ENCODE measurements at regions not wholly inside any gene's neighbourhood (a gene's known extent, or its start where the extent isn't known, plus 50 kb on each side); places are given as distances from the start of the nearest gene placed in this dataset.

- WGBS (ENCODE audit: insufficient coverage): 94% methylated on average over 16 of the region's 17 CpGs
- H3K4me2 ChIP-seq (replicated peaks; ENCODE audit: extremely low read depth, low read length, poor library complexity, severe bottlenecking): no peak overlapping the region
These were observed 117.7 kb upstream of the MBL2 start for GRCh38 chr10:52890281-52890680.

DNA sequence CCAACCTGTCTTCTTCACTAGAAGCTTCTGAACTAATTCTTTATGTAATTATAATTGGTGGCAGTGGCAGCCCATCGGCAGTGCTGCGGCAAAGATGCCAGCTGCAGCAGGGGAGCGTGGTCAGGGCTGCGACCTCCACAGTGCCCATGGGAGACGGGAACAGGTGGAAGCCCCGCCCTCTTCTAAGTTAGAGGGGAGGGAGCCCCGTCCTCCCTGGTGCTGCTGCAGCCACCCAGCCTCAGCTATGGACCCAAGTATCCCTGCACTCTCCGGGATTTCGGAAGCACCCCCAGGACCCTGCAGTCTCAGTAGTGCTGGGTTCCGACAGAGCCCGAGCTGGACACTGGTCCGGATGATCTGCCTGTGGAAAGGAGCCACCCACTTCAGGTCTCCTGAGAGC, 117.0 kb upstream of the MBL2 start:
- 86% methylated on average over 9 of the region's 12 CpGs for WGBS (ENCODE audit: insufficient coverage)
- Histone ChIP-seq H3K9me3 (replicated peaks in 1 of 2; ENCODE audit: control insufficient read depth in 1 of 2, insufficient read depth in 1 of 2, low read length in 2 of 2) (no peaks in the 10 kb centered on the region), H2AFZ (ENCODE audit: insufficient read depth, low read depth, low read length, poor library complexity, severe bottlenecking) (no peak overlapping the region), H3K27ac (ENCODE audit: low read depth in 1 of 2, low read length in 2 of 2) (no peak overlapping the region), H3K4me2 (replicated peaks; ENCODE audit: extremely low read depth, low read length, poor library complexity, severe bottlenecking) (no peak overlapping the region), H3K4me1 (ENCODE audit: control insufficient read depth in 1 of 2, insufficient read depth in 2 of 2, low read length in 2 of 2) (no peaks in the 10 kb centered on the region), H3K9ac (ENCODE audit: insufficient read depth, low read length, poor library complexity, severe bottlenecking) (no peak overlapping the region), H3K79me2 (ENCODE audit: insufficient read depth, low read length) (no peaks in the 10 kb centered on the region), H3K36me3 (replicated peaks in 1 of 2; ENCODE audit: control insufficient read depth in 1 of 2, insufficient read depth in 2 of 2, low read length in 2 of 2) (no peaks in the 10 kb centered on the region), H3K27me3 (ENCODE audit: control insufficient read depth in 2 of 2, insufficient read depth in 2 of 2, low read length in 2 of 2) (no peaks in the 10 kb centered on the region), H3K4me3 (replicated peaks in 1 of 3; ENCODE audit: low read depth in 2 of 3, low read length in 3 of 3) (no peak overlapping the region), H4K20me1 (ENCODE audit: insufficient read depth, low read length) (no peaks in the 10 kb centered on the region)
- H3K27me3 Mint-ChIP-seq (ENCODE audit: low read depth in 3 of 3): peaks cover 0 to 3% (median 0%) of the 10 kb centered on the region in 3 donors
- H3K4me3 Mint-ChIP-seq: no peak overlapping the region
- no peaks in the 10 kb centered on the region for H3K36me3 Mint-ChIP-seq
- no peaks in the 10 kb centered on the region for H3K9me3 Mint-ChIP-seq
- no peak overlapping the region for H3K27ac Mint-ChIP-seq
- intact Hi-C loops (cut with micrococcal nuclease): no loop called here
- TF ChIP-seq, protein P1, sequence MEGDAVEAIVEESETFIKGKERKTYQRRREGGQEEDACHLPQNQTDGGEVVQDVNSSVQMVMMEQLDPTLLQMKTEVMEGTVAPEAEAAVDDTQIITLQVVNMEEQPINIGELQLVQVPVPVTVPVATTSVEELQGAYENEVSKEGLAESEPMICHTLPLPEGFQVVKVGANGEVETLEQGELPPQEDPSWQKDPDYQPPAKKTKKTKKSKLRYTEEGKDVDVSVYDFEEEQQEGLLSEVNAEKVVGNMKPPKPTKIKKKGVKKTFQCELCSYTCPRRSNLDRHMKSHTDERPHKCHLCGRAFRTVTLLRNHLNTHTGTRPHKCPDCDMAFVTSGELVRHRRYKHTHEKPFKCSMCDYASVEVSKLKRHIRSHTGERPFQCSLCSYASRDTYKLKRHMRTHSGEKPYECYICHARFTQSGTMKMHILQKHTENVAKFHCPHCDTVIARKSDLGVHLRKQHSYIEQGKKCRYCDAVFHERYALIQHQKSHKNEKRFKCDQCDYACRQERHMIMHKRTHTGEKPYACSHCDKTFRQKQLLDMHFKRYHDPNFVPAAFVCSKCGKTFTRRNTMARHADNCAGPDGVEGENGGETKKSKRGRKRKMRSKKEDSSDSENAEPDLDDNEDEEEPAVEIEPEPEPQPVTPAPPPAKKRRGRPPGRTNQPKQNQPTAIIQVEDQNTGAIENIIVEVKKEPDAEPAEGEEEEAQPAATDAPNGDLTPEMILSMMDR (IDR thresholded peaks at IDR 0.05): no peak
- H3K4me1 Mint-ChIP-seq: no peaks in the 10 kb centered on the region
- no peak for DNase-seq

More at GRCh38 chr10:52890281-52890680, 117.7 kb upstream of the MBL2 start:
- Histone ChIP-seq H3K4me1 (ENCODE audit: control insufficient read depth in 1 of 2, insufficient read depth in 2 of 2, low read length in 2 of 2) (no peaks in the 10 kb centered on the region), H3K79me2 (ENCODE audit: insufficient read depth, low read length) (no peaks in the 10 kb centered on the region), H3K27ac (ENCODE audit: low read depth in 1 of 2, low read length in 2 of 2) (no peak overlapping the region), H3K9me3 (replicated peaks in 1 of 2; ENCODE audit: control insufficient read depth in 1 of 2, insufficient read depth in 1 of 2, low read length in 2 of 2) (no peaks in the 10 kb centered on the region), H3K36me3 (replicated peaks in 1 of 2; ENCODE audit: control insufficient read depth in 1 of 2, insufficient read depth in 2 of 2, low read length in 2 of 2) (no peaks in the 10 kb centered on the region), H3K27me3 (ENCODE audit: control insufficient read depth in 2 of 2, insufficient read depth in 2 of 2, low read length in 2 of 2) (no peaks in the 10 kb centered on the region), H4K20me1 (ENCODE audit: insufficient read depth, low read length) (no peaks in the 10 kb centered on the region), H3K9ac (ENCODE audit: insufficient read depth, low read length, poor library complexity, severe bottlenecking) (no peak overlapping the region), H2AFZ (ENCODE audit: insufficient read depth, low read depth, low read length, poor library complexity, severe bottlenecking) (no peak overlapping the region), H3K4me3 (replicated peaks in 1 of 3; ENCODE audit: low read depth in 2 of 3, low read length in 3 of 3) (no peak overlapping the region)
- Mint-ChIP-seq H3K4me3 (no peak overlapping the region), H3K27me3 (ENCODE audit: low read depth in 3 of 3) (peaks cover 0 to 2% (median 0%) of the 10 kb centered on the region in 3 donors), H3K36me3 (no peaks in the 10 kb centered on the region), H3K4me1 (no peaks in the 10 kb centered on the region), H3K9me3 (no peaks in the 10 kb centered on the region), H3K27ac (no peak overlapping the region)
- intact Hi-C loops (cut with micrococcal nuclease): no loop called here
- TF ChIP-seq, protein P1 (IDR thresholded peaks at IDR 0.05): no peak
- DNase-seq: no peak
